Prostate gland (tissue), 2 donors: ENCODE measurements at regions not wholly inside any gene's neighbourhood (a gene's known extent, or its start where the extent isn't known, plus 50 kb on each side); places are given as distances from the start of the nearest gene placed in this dataset.
A peak's percentile ranks its signal among the peaks of the same experiment; 100 is the strongest.

ENCODE experiments used
- DNase-seq: peaks from one replicate; pipeline ENCODE4 v3.0.0-alpha.2; 2019; ENCODE audit warnings: low spot score
- H3K27ac ChIP-seq, 2 donors: fragments of 200-600 bp; sonication (generic); 2 replicates each; pipeline ENCODE4 v1.5.1; 2017 to 2019
- H3K27me3 ChIP-seq: fragments of 200-600 bp; sonication (generic); replicated peaks from 2 replicates; pipeline ENCODE4 v1.5.1; 2019; ENCODE audit not compliant: insufficient read depth
- H3K36me3 ChIP-seq, 2 donors: fragments of 200-600 bp; sonication (generic); 1 replicate in 1 of 2; 2 replicates in 1 of 2; pipeline versions ENCODE4 v1.5.1 to v1.8.1; 2017 to 2019
- H3K4me1 ChIP-seq: fragments of 200-600 bp; sonication (generic); replicated peaks from 2 replicates; pipeline ENCODE4 v1.5.1; 2019
- H3K4me3 ChIP-seq, 2 donors: fragments of 200-600 bp; sonication (generic); 2 replicates each; pipeline ENCODE4 v1.5.1; 2017 to 2019
- H3K9me3 ChIP-seq: fragments of 200-600 bp; sonication (generic); 2 replicates; pipeline ENCODE4 v1.5.1; 2017
- CTCF ChIP-seq, 4 experiments: fragments of 200-600 bp in 2 of 4; fragments of 450-650 bp in 2 of 4; sonication (generic) in 2 of 4; IDR thresholded peaks; 1 replicate in 3 of 4; 2 replicates in 1 of 4; pipeline ENCODE4 v1.5.1; 2016 to 2019; ENCODE audit warnings: antibody characterized with exemption in 4 of 4, mild to moderate bottlenecking in 2 of 4, moderate library complexity in 2 of 4
- POLR2A ChIP-seq: fragments of 450-650 bp; IDR thresholded peaks from one replicate; pipeline ENCODE4 v1.6.1; 2016; ENCODE audit warnings: antibody characterized with exemption, mild to moderate bottlenecking
- POLR2AphosphoS5 ChIP-seq: sonication (generic); formaldehyde crosslinking; IDR thresholded peaks from one replicate; pipeline ENCODE4 v1.6.1; 2017; ENCODE audit warnings: antibody characterized with exemption
- WGBS: methylation state at CpG from one replicate; pipeline ENCODE4 v1.1.5; 2018; 5-methylcytosine and 5-hydroxymethylcytosine counted together
- intact Hi-C: fragments of 100-400 bp; cut with DNase I; formaldehyde crosslinking; loops from one replicate; pipeline ENCODE4 v1.14.2; 2022

DNA sequence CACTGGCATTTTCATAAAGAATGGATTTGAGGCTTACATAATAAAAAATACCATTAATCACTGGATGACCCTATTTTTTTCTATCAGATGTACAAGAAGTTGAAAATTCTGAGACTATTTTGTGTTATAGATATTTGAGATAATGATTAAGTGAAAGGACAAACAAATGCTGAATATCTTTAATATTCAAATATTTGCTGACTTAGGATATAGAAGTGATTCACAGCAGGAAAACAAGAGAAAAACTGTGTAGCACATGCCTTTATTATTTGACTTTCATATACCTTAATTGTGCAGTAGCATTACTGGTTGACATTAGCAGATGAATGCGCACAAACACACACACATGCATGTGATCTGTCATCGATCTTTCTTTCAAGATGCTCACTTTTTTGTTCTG is 766.5 kb downstream of the SATB2 start:
- H3K36me3 ChIP-seq = no peaks in the 10 kb centered on the region
- H3K4me3 ChIP-seq = no peak overlapping the region
- WGBS = 94% methylated on average over 2 of the region's 2 CpGs
- H3K27me3 ChIP-seq = no peaks in the 10 kb centered on the region
- no peak for DNase-seq
- no peak overlapping the region for H3K27ac ChIP-seq
- no peaks in the 10 kb centered on the region for H3K4me1 ChIP-seq
- intact Hi-C loops = no loop called here
- TF ChIP-seq POLR2AphosphoS5 (no peak), POLR2A (no peak), CTCF (IDR thresholded peaks at IDR 0.05) (no peak)
- H3K9me3 ChIP-seq = no peaks in the 10 kb centered on the region

- H3K4me3 ChIP-seq = no peak overlapping the region
- H3K9me3 ChIP-seq = no peaks in the 10 kb centered on the region
- intact Hi-C loops = no loop called here
- no peak for DNase-seq
- no peak overlapping the region for H3K27ac ChIP-seq
- no peak for TF ChIP-seq POLR2A
- TF ChIP-seq CTCF (IDR thresholded peaks at IDR 0.05) = no peak
- TF ChIP-seq POLR2AphosphoS5 = no peak
- 88% methylated on average over 2 of the region's 2 CpGs for WGBS
- H3K36me3 ChIP-seq = no peaks in the 10 kb centered on the region
- no peaks in the 10 kb centered on the region for H3K4me1 ChIP-seq
- no peaks in the 10 kb centered on the region for H3K27me3 ChIP-seq
Observed at GRCh38 chr2:198664321-198664720, 793.4 kb downstream of the SATB2 start.

- Histone ChIP-seq H3K36me3 (no peaks in the 10 kb centered on the region), H3K27ac (no peak overlapping the region), H3K4me1 (no peaks in the 10 kb centered on the region), H3K27me3 (no peaks in the 10 kb centered on the region), H3K4me3 (no peak overlapping the region), H3K9me3 (no peaks in the 10 kb centered on the region)
- TF ChIP-seq POLR2AphosphoS5 (no peak), CTCF (IDR thresholded peaks at IDR 0.05) (no peak), POLR2A (no peak)
- DNase-seq = no peak
- intact Hi-C loops = no loop called here
- WGBS = 68% methylated on average over 4 of the region's 4 CpGs
Observed at GRCh38 chr2:198662905-198663304, 794.8 kb downstream of the SATB2 start.

DNA sequence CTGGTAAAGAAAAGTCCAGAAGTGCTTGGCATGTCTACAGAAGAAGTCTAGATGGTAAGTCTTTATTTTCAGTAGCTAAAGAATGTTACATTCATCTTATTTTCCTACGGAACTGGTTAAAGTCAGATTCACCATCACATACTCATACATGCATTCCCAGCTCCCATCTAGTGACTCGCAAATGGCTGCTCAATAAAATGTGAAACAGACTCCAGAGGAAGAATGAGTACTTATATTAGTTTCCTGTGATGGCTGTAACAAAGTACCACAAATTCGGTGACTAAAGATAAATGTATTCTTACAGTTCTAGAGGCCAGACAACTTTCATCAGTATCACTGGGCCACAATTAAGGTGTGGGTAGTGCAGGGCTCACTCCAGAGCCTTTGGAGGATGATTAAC is 797.2 kb downstream of the SATB2 start:
- H3K27me3 ChIP-seq = no peaks in the 10 kb centered on the region
- no peaks in the 10 kb centered on the region for H3K9me3 ChIP-seq
- TF ChIP-seq POLR2A (no peak), POLR2AphosphoS5 (no peak), CTCF (IDR thresholded peaks at IDR 0.05) (no peak)
- H3K36me3 ChIP-seq = no peaks in the 10 kb centered on the region
- H3K4me3 ChIP-seq = no peak overlapping the region
- no peak for DNase-seq
- H3K4me1 ChIP-seq = no peaks in the 10 kb centered on the region
- 87% methylated on average over 3 of the region's 3 CpGs for WGBS
- intact Hi-C loops = no loop called here
- no peak overlapping the region for H3K27ac ChIP-seq

- TF ChIP-seq POLR2AphosphoS5 (peak; percentile 13), POLR2A (no peak), CTCF (IDR thresholded peaks at IDR 0.05) (no peak)
- intact Hi-C loops = no loop called here
- Histone ChIP-seq H3K27me3 (no peaks in the 10 kb centered on the region), H3K4me1 (no peaks in the 10 kb centered on the region), H3K9me3 (no peaks in the 10 kb centered on the region), H3K4me3 (no peak overlapping the region), H3K27ac (no peak overlapping the region), H3K36me3 (no peaks in the 10 kb centered on the region)
- WGBS = 26% methylated on average over 5 of the region's 5 CpGs
- DNase-seq = no peak
Observed at GRCh38 chr2:198659096-198659870, 798.5 kb downstream of the SATB2 start.
